Activated CD8-positive, alpha-beta memory T cell treated with anti-CD3 and anti-CD28 coated beads, Interleukin-2, amount 50 U/mL, for 24 hours (primary cell): ENCODE measurements at regions not wholly inside any gene's neighbourhood (a gene's known extent, or its start where the extent isn't known, plus 50 kb on each side); places are given as distances from the start of the nearest gene placed in this dataset.

Experiments used
- DNase-seq: peaks from one replicate; pipeline ENCODE4 v3.0.0-alpha.2; 2020; ENCODE audit errors: extremely low read depth

GRCh38 chr3:94179059-94179458 lies 116.2 kb downstream of the NSUN3 start:
- DNase-seq = no peak

- DNase-seq = no peak
Observed at GRCh38 chr3:94183551-94183950, 120.7 kb downstream of the NSUN3 start.

- no peak for DNase-seq
Observed at GRCh38 chr3:94184781-94185180, 121.9 kb downstream of the NSUN3 start.

GRCh38 chr3:94185753-94186152 lies 122.9 kb downstream of the NSUN3 start:
- no peak for DNase-seq

GRCh38 chr3:94187697-94188096 lies 124.8 kb downstream of the NSUN3 start:
- DNase-seq = no peak

GRCh38 chr3:94195381-94195780 lies 132.5 kb downstream of the NSUN3 start:
- no peak for DNase-seq

GRCh38 chr3:94206291-94206690 lies 143.4 kb downstream of the NSUN3 start:
- no peak for DNase-seq

GRCh38 chr3:94210256-94210655 lies 147.4 kb downstream of the NSUN3 start:
- DNase-seq = no peak

- DNase-seq = no peak
Observed at GRCh38 chr3:94217406-94217805, 154.5 kb downstream of the NSUN3 start.

- DNase-seq = no peak
Observed at GRCh38 chr3:94220426-94220825, 157.6 kb downstream of the NSUN3 start.

- DNase-seq = no peak
Observed at GRCh38 chr3:94221829-94222228, 159.0 kb downstream of the NSUN3 start.

GRCh38 chr3:94225148-94225865 lies 162.4 kb downstream of the NSUN3 start:
- no peak for DNase-seq

GRCh38 chr3:94226078-94226477 lies 163.2 kb downstream of the NSUN3 start:
- DNase-seq = no peak

GRCh38 chr3:94232921-94233320 lies 170.1 kb downstream of the NSUN3 start:
- no peak for DNase-seq

- DNase-seq = no peak
Observed at GRCh38 chr3:94234177-94234788, 171.4 kb downstream of the NSUN3 start.

- DNase-seq = no peak
Observed at GRCh38 chr3:94241986-94242385, 179.1 kb downstream of the NSUN3 start.

- no peak for DNase-seq
Observed at GRCh38 chr3:94246171-94246570, 183.3 kb downstream of the NSUN3 start.

- DNase-seq = no peak
Observed at GRCh38 chr3:94248042-94248441, 185.2 kb downstream of the NSUN3 start.

- DNase-seq = peak; percentile 6
Observed at GRCh38 chr3:94249491-94250079, 186.7 kb downstream of the NSUN3 start.

GRCh38 chr3:94251566-94251965 lies 188.7 kb downstream of the NSUN3 start:
- DNase-seq = no peak

GRCh38 chr3:94252316-94252715 lies 189.5 kb downstream of the NSUN3 start:
- DNase-seq = no peak

- no peak for DNase-seq
Observed at GRCh38 chr3:94256888-94257813, 194.3 kb downstream of the NSUN3 start.
